ENCODE measurements at regions not wholly inside any gene's neighbourhood (a gene's known extent, or its start where the extent isn't known, plus 50 kb on each side); places are given as distances from the start of the nearest gene placed in this dataset.
A peak's percentile ranks its signal among the peaks of the same experiment; 100 is the strongest.

GRCh38 chr21:38988509-38989378, 183.0 kb downstream of the ETS2 start:
- Histone ChIP-seq H3K27ac (ENCODE audit: low read depth, low read length) (no peak overlapping the region), H3K9ac (ENCODE audit: low read depth, low read length) (no peak overlapping the region), H3K4me1 (ENCODE audit: control insufficient read depth, insufficient read depth, low read length) (peaks cover 40% of the 10 kb centered on the region), H3K27me3 (ENCODE audit: control insufficient read depth, insufficient read depth, low read length) (no peaks in the 10 kb centered on the region), H3K36me3 (ENCODE audit: control insufficient read depth, insufficient read depth, low read length) (no peaks in the 10 kb centered on the region), H3K4me3 (ENCODE audit: low read depth, low read length) (no peak overlapping the region), H3K9me3 (ENCODE audit: control insufficient read depth, insufficient read depth, low read length) (no peaks in the 10 kb centered on the region)

GRCh38 chr21:38987633-38988508, 182.1 kb downstream of the ETS2 start:
- Histone ChIP-seq H3K36me3 (ENCODE audit: control insufficient read depth, insufficient read depth, low read length) (no peaks in the 10 kb centered on the region), H3K27ac (ENCODE audit: low read depth, low read length) (no peak overlapping the region), H3K4me3 (ENCODE audit: low read depth, low read length) (no peak overlapping the region), H3K4me1 (ENCODE audit: control insufficient read depth, insufficient read depth, low read length) (peaks cover 40% of the 10 kb centered on the region), H3K9me3 (ENCODE audit: control insufficient read depth, insufficient read depth, low read length) (no peaks in the 10 kb centered on the region), H3K9ac (ENCODE audit: low read depth, low read length) (no peak overlapping the region), H3K27me3 (ENCODE audit: control insufficient read depth, insufficient read depth, low read length) (no peaks in the 10 kb centered on the region)

- Histone ChIP-seq H3K4me3 (ENCODE audit: low read depth, low read length) (no peak overlapping the region), H3K9me3 (ENCODE audit: control insufficient read depth, insufficient read depth, low read length) (no peaks in the 10 kb centered on the region), H3K9ac (ENCODE audit: low read depth, low read length) (no peak overlapping the region), H3K36me3 (ENCODE audit: control insufficient read depth, insufficient read depth, low read length) (no peaks in the 10 kb centered on the region), H3K27me3 (ENCODE audit: control insufficient read depth, insufficient read depth, low read length) (no peaks in the 10 kb centered on the region), H3K27ac (ENCODE audit: low read depth, low read length) (no peak overlapping the region), H3K4me1 (ENCODE audit: control insufficient read depth, insufficient read depth, low read length) (peaks cover 43% of the 10 kb centered on the region)
These were observed 181.3 kb downstream of the ETS2 start for GRCh38 chr21:38986806-38987632.

GRCh38 chr21:38986406-38986805, 180.7 kb downstream of the ETS2 start:
- H3K36me3 ChIP-seq (ENCODE audit: control insufficient read depth, insufficient read depth, low read length) = no peaks in the 10 kb centered on the region
- H3K4me1 ChIP-seq (ENCODE audit: control insufficient read depth, insufficient read depth, low read length) = peaks cover 49% of the 10 kb centered on the region
- no peak overlapping the region for H3K27ac ChIP-seq (ENCODE audit: low read depth, low read length)
- H3K4me3 ChIP-seq (ENCODE audit: low read depth, low read length) = no peak overlapping the region
- H3K9me3 ChIP-seq (ENCODE audit: control insufficient read depth, insufficient read depth, low read length) = no peaks in the 10 kb centered on the region
- H3K27me3 ChIP-seq (ENCODE audit: control insufficient read depth, insufficient read depth, low read length) = no peaks in the 10 kb centered on the region
- no peak overlapping the region for H3K9ac ChIP-seq (ENCODE audit: low read depth, low read length)

GRCh38 chr21:38985568-38986378, 180.0 kb downstream of the ETS2 start:
- H3K9ac ChIP-seq (ENCODE audit: low read depth, low read length) = no peak overlapping the region
- H3K27ac ChIP-seq (ENCODE audit: low read depth, low read length) = no peak overlapping the region

GRCh38 chr21:38984982-38985567, 179.3 kb downstream of the ETS2 start:
- Histone ChIP-seq H3K4me1 (ENCODE audit: control insufficient read depth, insufficient read depth, low read length) (peaks cover 52% of the 10 kb centered on the region), H3K9me3 (ENCODE audit: control insufficient read depth, insufficient read depth, low read length) (no peaks in the 10 kb centered on the region), H3K27me3 (ENCODE audit: control insufficient read depth, insufficient read depth, low read length) (no peaks in the 10 kb centered on the region), H3K9ac (ENCODE audit: low read depth, low read length) (no peak overlapping the region), H3K36me3 (ENCODE audit: control insufficient read depth, insufficient read depth, low read length) (no peaks in the 10 kb centered on the region), H3K27ac (ENCODE audit: low read depth, low read length) (no peak overlapping the region), H3K4me3 (ENCODE audit: low read depth, low read length) (no peak overlapping the region)

More at GRCh38 chr21:38985568-38986378, 180.0 kb downstream of the ETS2 start:
- no peaks in the 10 kb centered on the region for H3K36me3 ChIP-seq (ENCODE audit: control insufficient read depth, insufficient read depth, low read length)
- no peaks in the 10 kb centered on the region for H3K9me3 ChIP-seq (ENCODE audit: control insufficient read depth, insufficient read depth, low read length)
- peaks cover 52% of the 10 kb centered on the region for H3K4me1 ChIP-seq (ENCODE audit: control insufficient read depth, insufficient read depth, low read length)
- no peaks in the 10 kb centered on the region for H3K27me3 ChIP-seq (ENCODE audit: control insufficient read depth, insufficient read depth, low read length)
- H3K4me3 ChIP-seq (ENCODE audit: low read depth, low read length) = no peak overlapping the region

GRCh38 chr21:38984568-38984967, 178.8 kb downstream of the ETS2 start:
- Histone ChIP-seq H3K9ac (ENCODE audit: low read depth, low read length) (no peak overlapping the region), H3K4me1 (ENCODE audit: control insufficient read depth, insufficient read depth, low read length) (peaks cover 52% of the 10 kb centered on the region), H3K36me3 (ENCODE audit: control insufficient read depth, insufficient read depth, low read length) (no peaks in the 10 kb centered on the region), H3K27ac (ENCODE audit: low read depth, low read length) (no peak overlapping the region), H3K4me3 (ENCODE audit: low read depth, low read length) (no peak overlapping the region), H3K27me3 (ENCODE audit: control insufficient read depth, insufficient read depth, low read length) (no peaks in the 10 kb centered on the region), H3K9me3 (ENCODE audit: control insufficient read depth, insufficient read depth, low read length) (no peaks in the 10 kb centered on the region)

- no peak overlapping the region for H3K27ac ChIP-seq (ENCODE audit: low read depth, low read length)
- no peaks in the 10 kb centered on the region for H3K9me3 ChIP-seq (ENCODE audit: control insufficient read depth, insufficient read depth, low read length)
- H3K9ac ChIP-seq (ENCODE audit: low read depth, low read length) = no peak overlapping the region
- H3K36me3 ChIP-seq (ENCODE audit: control insufficient read depth, insufficient read depth, low read length) = no peaks in the 10 kb centered on the region
- no peak overlapping the region for H3K4me3 ChIP-seq (ENCODE audit: low read depth, low read length)
- peaks cover 51% of the 10 kb centered on the region for H3K4me1 ChIP-seq (ENCODE audit: control insufficient read depth, insufficient read depth, low read length)
- no peaks in the 10 kb centered on the region for H3K27me3 ChIP-seq (ENCODE audit: control insufficient read depth, insufficient read depth, low read length)
These were observed 177.8 kb downstream of the ETS2 start for GRCh38 chr21:38983560-38983959.

- Histone ChIP-seq H3K36me3 (ENCODE audit: control insufficient read depth, insufficient read depth, low read length) (no peaks in the 10 kb centered on the region), H3K27ac (ENCODE audit: low read depth, low read length) (no peak overlapping the region), H3K4me1 (ENCODE audit: control insufficient read depth, insufficient read depth, low read length) (peaks cover 48% of the 10 kb centered on the region), H3K4me3 (ENCODE audit: low read depth, low read length) (no peak overlapping the region), H3K27me3 (ENCODE audit: control insufficient read depth, insufficient read depth, low read length) (no peaks in the 10 kb centered on the region), H3K9me3 (ENCODE audit: control insufficient read depth, insufficient read depth, low read length) (no peaks in the 10 kb centered on the region), H3K9ac (ENCODE audit: low read depth, low read length) (no peak overlapping the region)
These were observed 177.1 kb downstream of the ETS2 start for GRCh38 chr21:38982804-38983203.

GRCh38 chr21:38982096-38982495, 176.4 kb downstream of the ETS2 start:
- H3K27me3 ChIP-seq (ENCODE audit: control insufficient read depth, insufficient read depth, low read length) = no peaks in the 10 kb centered on the region
- H3K36me3 ChIP-seq (ENCODE audit: control insufficient read depth, insufficient read depth, low read length) = no peaks in the 10 kb centered on the region
- peaks cover 41% of the 10 kb centered on the region for H3K4me1 ChIP-seq (ENCODE audit: control insufficient read depth, insufficient read depth, low read length)
- H3K9me3 ChIP-seq (ENCODE audit: control insufficient read depth, insufficient read depth, low read length) = no peaks in the 10 kb centered on the region
- H3K27ac ChIP-seq (ENCODE audit: low read depth, low read length) = peak overlapping the region; percentile 33
- no peak overlapping the region for H3K9ac ChIP-seq (ENCODE audit: low read depth, low read length)
- no peak overlapping the region for H3K4me3 ChIP-seq (ENCODE audit: low read depth, low read length)

Data from HUES48 (cell line).